Frontal cortex (tissue), 3 donors: ENCODE measurements at regions not wholly inside any gene's neighbourhood (a gene's known extent, or its start where the extent isn't known, plus 50 kb on each side); places are given as distances from the start of the nearest gene placed in this dataset.
A peak's percentile ranks its signal among the peaks of the same experiment; 100 is the strongest.

Experiments used
- DNase-seq, 2 donors: peaks; one replicate each; pipeline ENCODE4 v3.0.0; 2012; ENCODE audit warnings: low spot score in 2 of 2
- FAIRE-seq: peaks from 2 replicates; lab custom pipeline; 2012; peaks lifted over from hg19 to GRCh38; lab: Jason Lieb, UNC
- donor health status: control.
- donor health status: control.
- donor health status: control.

DNA sequence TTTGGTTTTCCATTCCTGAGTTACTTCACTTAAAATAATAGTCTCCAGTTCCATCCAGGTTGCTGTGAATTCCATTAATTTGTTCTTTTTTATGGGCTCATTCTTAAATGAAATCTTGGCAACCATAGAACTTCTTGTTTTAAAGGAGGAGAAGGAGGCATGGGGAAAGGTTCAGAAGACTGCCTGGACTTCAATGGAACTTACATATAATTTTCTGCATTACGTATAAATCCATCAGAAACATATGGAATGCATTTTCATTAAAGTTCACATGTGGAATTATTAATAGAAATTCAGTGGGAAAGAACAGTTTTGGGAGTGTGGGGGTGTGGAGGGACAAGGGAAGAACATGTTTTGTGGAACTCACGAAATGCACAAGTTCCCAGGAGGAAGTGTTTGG lies 176.6 kb upstream of the PRKCQ start:
- no peak for DNase-seq
- FAIRE-seq, result no peak

DNA sequence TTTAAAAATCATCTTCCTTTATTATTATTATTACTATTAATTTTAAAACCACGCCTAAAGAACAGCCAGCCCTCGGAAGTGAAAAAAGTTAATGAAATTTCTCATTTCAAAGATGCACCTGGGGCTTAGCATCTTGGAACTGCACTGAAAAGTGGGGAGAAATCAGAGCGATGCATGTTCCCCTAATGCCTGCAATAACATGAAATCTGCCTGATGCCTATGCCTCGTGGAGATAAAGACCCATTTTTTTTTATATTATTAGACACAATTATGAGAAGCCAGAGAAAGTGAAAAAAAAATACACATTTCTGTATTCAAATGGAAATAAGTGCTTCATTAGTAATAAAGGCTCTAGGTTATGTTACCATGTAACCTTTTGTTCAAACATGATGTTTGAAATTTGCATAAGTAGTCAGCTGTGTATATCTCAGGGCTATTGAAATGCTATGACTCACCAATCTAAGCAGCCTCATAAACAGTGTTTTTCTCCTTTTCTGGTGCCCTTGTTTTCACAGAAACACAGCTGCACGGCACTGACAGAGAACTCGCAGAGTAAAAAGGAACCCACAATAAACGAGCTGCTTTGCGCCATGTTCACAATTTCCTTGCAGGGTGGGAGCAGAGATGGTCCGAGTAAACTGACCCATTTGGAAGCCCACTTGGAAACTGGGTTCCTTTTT lies 175.8 kb upstream of the PRKCQ start:
- DNase-seq (peak in 1 of 2 donors; percentile 30), FAIRE-seq (peak; percentile 24)

DNA sequence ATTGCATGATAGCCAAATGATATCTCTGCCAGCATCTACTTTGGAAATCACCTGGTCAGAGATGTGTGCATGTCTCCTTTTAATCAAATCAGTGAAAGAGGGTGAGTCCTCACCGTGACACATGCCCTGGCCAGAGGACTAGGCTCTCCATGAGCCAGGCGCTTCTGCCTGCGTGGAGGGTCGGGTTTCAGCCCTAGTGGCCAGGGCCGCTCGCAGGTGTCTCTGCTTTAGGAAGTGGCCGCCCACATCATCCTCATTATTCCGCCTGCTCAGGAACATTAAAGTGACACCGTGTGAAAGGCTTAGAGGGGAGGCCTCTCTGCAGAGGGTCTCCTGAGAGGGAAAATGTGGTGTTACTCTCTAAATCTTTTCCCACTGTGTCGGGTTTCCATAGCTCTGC lies 173.6 kb upstream of the PRKCQ start:
- DNase-seq (no peak), FAIRE-seq (no peak)

GRCh38 chr10:6751363-6751762 lies 171.3 kb upstream of the PRKCQ start:
- FAIRE-seq, result no peak
- no peak for DNase-seq

DNA sequence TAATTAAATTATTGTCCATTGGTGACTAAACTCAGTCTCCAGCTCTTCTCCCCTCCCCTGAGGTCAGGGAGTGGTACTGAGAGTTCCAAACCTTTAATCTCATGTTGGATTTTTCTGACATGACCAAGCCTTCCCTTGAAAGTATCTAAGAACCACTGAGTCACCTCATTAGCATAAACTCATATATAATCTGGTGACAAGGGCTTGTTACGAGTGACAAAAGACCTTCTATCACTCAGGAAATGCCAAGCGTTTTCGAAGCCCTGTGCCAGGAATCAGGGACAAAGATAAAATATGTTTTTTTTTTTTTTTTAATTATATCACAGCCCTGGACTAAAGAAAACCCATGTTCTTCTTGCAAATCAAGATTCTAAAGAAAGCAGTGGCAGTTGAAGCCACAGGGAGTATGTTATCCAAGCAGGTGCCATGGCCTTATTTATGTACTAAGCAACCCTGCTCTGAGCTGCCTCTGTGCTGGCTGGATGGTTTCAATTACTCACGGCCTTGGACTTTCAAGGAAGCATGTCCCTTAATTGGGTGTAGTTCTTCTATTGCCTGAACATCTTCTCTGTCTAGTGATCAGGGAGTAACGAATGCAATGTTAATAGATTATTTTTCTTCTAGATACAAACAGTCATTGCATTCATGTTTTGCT lies 169.0 kb upstream of the PRKCQ start:
- no peak for DNase-seq
- FAIRE-seq, result no peak

- FAIRE-seq, result no peak
- no peak for DNase-seq
Observed at GRCh38 chr10:6748029-6748428, 168.0 kb upstream of the PRKCQ start.

DNA sequence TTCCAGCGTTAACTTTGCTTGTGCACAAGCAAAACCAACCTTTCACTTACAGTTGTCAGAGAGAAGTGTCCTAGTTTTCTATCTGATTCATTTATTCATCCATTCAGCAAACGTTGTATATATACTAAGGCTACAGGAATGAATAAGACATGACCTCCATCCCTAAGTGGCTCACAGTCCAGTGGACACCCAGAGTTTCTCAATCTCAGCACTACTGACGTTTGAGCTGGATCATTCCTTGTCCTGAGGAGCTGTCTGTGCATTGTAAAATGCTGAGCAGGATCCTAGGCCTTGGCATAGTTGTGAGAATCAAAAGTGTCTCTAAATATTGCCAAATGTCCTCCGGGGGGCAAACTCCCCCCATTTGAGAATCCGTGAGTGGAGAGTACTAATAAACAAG lies 166.7 kb upstream of the PRKCQ start:
- FAIRE-seq (no peak), DNase-seq (no peak)

GRCh38 chr10:6743291-6743849 lies 163.3 kb upstream of the PRKCQ start:
- DNase-seq, result no peak
- no peak for FAIRE-seq

GRCh38 chr10:6741541-6741941 lies 161.5 kb upstream of the PRKCQ start:
- DNase-seq, result no peak

GRCh38 chr10:6739530-6740174 lies 159.6 kb upstream of the PRKCQ start:
- no peak for FAIRE-seq
- DNase-seq, result no peak

More at GRCh38 chr10:6741541-6741941, 161.5 kb upstream of the PRKCQ start:
- no peak for FAIRE-seq

DNA sequence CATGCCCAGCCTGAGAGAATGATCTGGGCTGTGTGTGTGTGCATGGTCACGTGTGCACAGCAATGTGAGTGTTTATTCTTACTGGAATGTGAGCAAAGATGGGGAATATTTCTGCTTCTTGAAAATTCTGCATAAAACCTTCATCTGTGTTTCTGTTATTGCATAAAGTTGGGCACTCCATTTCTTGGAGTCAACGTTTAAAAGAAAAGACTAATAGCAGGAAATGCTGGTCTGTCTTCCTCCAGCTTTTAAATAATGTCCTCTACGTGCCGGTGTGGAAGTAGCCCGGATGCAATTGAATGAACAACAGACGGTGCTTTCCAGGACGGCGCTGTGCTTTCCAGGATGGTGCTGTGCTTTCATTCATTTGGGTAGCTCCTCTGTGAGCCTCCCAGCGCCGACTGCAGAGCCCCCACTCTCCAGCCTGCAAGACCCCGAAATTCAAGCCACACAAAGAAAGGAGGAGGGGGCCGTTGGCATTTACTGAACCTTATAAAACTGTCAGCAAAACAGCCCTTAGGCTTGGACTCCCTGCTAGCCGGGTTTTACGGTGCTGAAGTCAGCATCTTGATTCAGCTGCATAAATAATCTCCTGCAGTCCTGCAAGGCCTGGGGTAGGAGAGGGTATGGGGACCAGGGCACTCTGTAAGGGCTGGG lies 158.2 kb upstream of the PRKCQ start:
- DNase-seq (no peak), FAIRE-seq (no peak)

GRCh38 chr10:6737758-6738111 lies 157.7 kb upstream of the PRKCQ start:
- FAIRE-seq (no peak), DNase-seq (no peak)

DNA sequence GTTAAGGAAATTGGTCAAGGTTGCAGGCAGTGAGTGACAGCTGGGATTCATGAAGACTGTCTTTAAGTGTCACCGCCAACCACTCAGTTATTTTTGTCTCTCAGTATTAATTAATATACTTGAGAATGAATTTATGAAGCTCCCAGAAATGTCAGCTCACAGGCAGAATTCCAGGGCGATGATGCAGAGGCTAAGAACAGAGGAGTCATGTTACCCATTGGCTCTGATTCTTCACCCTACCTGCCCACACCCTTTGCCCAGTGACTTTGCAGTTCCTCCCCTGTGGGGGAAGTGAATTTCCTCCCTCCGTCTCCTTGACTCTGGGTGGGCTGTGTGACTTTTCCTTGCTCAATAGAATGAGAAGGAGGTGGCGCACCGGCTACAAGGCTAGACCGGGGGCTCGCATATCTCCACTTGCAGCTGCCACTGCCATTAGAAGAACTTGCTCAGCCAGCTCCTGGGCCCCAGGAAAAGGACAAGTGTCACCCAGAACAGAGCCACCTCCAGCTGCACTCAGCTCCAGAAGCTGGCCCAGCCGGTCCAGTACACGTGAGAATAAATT lies 157.1 kb upstream of the PRKCQ start:
- DNase-seq (no peak), FAIRE-seq (no peak)

GRCh38 chr10:6734286-6734685 lies 154.2 kb upstream of the PRKCQ start:
- no peak for DNase-seq
- no peak for FAIRE-seq

DNA sequence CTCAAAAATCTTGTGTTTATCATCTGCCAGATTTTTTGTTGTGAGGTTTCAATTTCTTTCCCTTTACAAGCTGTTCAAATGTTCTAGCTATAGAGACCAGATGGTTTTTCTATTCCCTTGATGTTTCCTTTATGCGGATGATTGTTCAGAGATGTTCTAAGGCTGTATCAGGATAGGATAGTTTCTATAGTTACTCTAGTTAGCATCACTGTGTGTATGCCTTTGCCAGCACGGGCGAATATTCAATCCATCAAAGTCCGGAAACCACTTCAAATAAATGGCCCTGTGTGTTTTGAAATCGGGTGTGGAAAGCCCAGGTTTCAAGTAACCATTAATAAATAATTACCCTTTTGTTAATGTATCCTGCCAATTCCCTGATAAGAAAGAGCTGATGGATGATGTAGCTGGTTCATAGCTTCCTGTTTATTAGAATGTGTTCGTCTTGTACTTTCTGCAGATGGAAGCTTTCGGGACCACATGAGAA lies 149.8 kb upstream of the PRKCQ start:
- FAIRE-seq, result no peak

GRCh38 chr10:6729071-6729774 lies 149.1 kb upstream of the PRKCQ start:
- DNase-seq (no peak), FAIRE-seq (no peak)

More for the DNA sequence above, 149.8 kb upstream of the PRKCQ start:
- DNase-seq, result no peak

GRCh38 chr10:6726924-6727323 lies 146.8 kb upstream of the PRKCQ start:
- DNase-seq (no peak), FAIRE-seq (no peak)

DNA sequence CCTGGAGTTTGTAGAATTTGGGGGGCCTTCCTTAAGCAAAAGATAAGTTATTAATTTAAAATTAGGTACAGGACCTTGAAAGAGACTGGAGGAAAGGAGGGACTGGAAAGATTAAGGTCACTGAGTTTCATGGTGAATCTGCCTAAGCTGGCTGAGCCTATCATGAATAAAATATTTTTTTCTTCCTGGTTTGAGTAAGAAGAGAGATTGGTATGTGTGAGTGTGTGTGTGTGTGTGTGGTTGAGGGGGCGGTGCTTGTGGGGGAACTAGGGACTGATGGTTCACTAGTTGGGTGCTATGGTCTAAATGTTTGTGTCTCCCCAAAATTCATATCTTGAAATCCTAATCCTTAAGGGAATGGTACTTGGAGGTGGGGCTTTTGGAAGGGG lies 142.5 kb upstream of the PRKCQ start:
- no peak for DNase-seq
- FAIRE-seq, result no peak

GRCh38 chr10:6721964-6722615 lies 142.0 kb upstream of the PRKCQ start:
- no peak for DNase-seq
- no peak for FAIRE-seq
